ENCODE measurements at regions not wholly inside any gene's neighbourhood (a gene's known extent, or its start where the extent isn't known, plus 50 kb on each side); places are given as distances from the start of the nearest gene placed in this dataset.
A peak's percentile ranks its signal among the peaks of the same experiment; 100 is the strongest.

GRCh38 chr11:10942620-10943019, 84.8 kb upstream of the ZBED5 start:
- no peak for DNase-seq

- no peak for DNase-seq
Observed at GRCh38 chr11:10941871-10942270, 84.0 kb upstream of the ZBED5 start.

- DNase-seq: no peak
Observed at GRCh38 chr11:10941414-10941813, 83.6 kb upstream of the ZBED5 start.

- no peak for DNase-seq
Observed at GRCh38 chr11:10938650-10939387, 81.0 kb upstream of the ZBED5 start.

GRCh38 chr11:10938231-10938630, 80.4 kb upstream of the ZBED5 start:
- DNase-seq: no peak

- no peak for DNase-seq
Observed at GRCh38 chr11:10937385-10937771, 79.5 kb upstream of the ZBED5 start.

- DNase-seq: no peak
Observed at GRCh38 chr11:10936626-10937384, 79.0 kb upstream of the ZBED5 start.

- no peak for DNase-seq
Observed at GRCh38 chr11:10935015-10935559, 77.2 kb upstream of the ZBED5 start.

GRCh38 chr11:10934293-10934860, 76.5 kb upstream of the ZBED5 start:
- peak; percentile 7 to 27 for DNase-seq

GRCh38 chr11:10933455-10934292, 75.8 kb upstream of the ZBED5 start:
- peak; percentile 85 to 89 for DNase-seq

GRCh38 chr11:10932976-10933375, 75.1 kb upstream of the ZBED5 start:
- DNase-seq: no peak

- DNase-seq: peak in 1 of 2 donors; percentile 6
Observed at GRCh38 chr11:10931761-10932670, 74.2 kb upstream of the ZBED5 start.

GRCh38 chr11:10930972-10931760, 73.3 kb upstream of the ZBED5 start:
- peak; percentile 38 to 57 for DNase-seq

- DNase-seq: peak in 1 of 2 donors; percentile 28
Observed at GRCh38 chr11:10930224-10930971, 72.5 kb upstream of the ZBED5 start.

- no peak for DNase-seq
Observed at GRCh38 chr11:10927538-10927937, 69.7 kb upstream of the ZBED5 start.

GRCh38 chr11:10926801-10927211, 69.0 kb upstream of the ZBED5 start:
- DNase-seq: no peak

- DNase-seq: no peak
Observed at GRCh38 chr11:10925149-10925926, 67.5 kb upstream of the ZBED5 start.

GRCh38 chr11:10923882-10924281, 66.0 kb upstream of the ZBED5 start:
- no peak for DNase-seq

- DNase-seq: no peak
Observed at GRCh38 chr11:10922892-10923291, 65.0 kb upstream of the ZBED5 start.

Measured in stimulated activated CD4-positive, alpha-beta T cell treated with anti-CD3 and anti-CD28 coated beads, Interleukin-2, amount 100 ng/mL, for 24 hours (primary cell).